ENCODE measurements at regions not wholly inside any gene's neighbourhood (a gene's known extent, or its start where the extent isn't known, plus 50 kb on each side); places are given as distances from the start of the nearest gene placed in this dataset.

GRCh38 chr13:81676008-81676407 lies 1335.1 kb upstream of the SPRY2 start:
- no peak for DNase-seq (ENCODE audit: low spot score in 2 of 2)
- no peak for FAIRE-seq

- no peak for DNase-seq (ENCODE audit: low spot score in 2 of 2)
- no peak for FAIRE-seq
Measured at GRCh38 chr13:81671064-81671463, 1330.1 kb upstream of the SPRY2 start.

- no peak for FAIRE-seq
- DNase-seq (ENCODE audit: low spot score in 2 of 2) = no peak
Measured at GRCh38 chr13:81670048-81670447, 1329.1 kb upstream of the SPRY2 start.

GRCh38 chr13:81664872-81665271 lies 1323.9 kb upstream of the SPRY2 start:
- DNase-seq (ENCODE audit: low spot score in 2 of 2) (no peak), FAIRE-seq (no peak)

- DNase-seq (ENCODE audit: low spot score in 2 of 2) = no peak
- no peak for FAIRE-seq
Measured at GRCh38 chr13:81659984-81660383, 1319.1 kb upstream of the SPRY2 start.

GRCh38 chr13:81658598-81659370 lies 1317.9 kb upstream of the SPRY2 start:
- FAIRE-seq (no peak), DNase-seq (ENCODE audit: low spot score in 2 of 2) (no peak)

- DNase-seq (ENCODE audit: low spot score in 2 of 2) (no peak), FAIRE-seq (no peak)
Measured at GRCh38 chr13:81639984-81640582, 1299.2 kb upstream of the SPRY2 start.

GRCh38 chr13:81637457-81637856 lies 1296.5 kb upstream of the SPRY2 start:
- DNase-seq (ENCODE audit: low spot score in 2 of 2) (no peak), FAIRE-seq (no peak)

- FAIRE-seq (no peak), DNase-seq (ENCODE audit: low spot score in 2 of 2) (no peak)
Measured at GRCh38 chr13:81636120-81636519, 1295.2 kb upstream of the SPRY2 start.

GRCh38 chr13:81615031-81615430 lies 1274.1 kb upstream of the SPRY2 start:
- FAIRE-seq (no peak), DNase-seq (ENCODE audit: low spot score in 2 of 2) (no peak)

- FAIRE-seq = no peak
- no peak for DNase-seq (ENCODE audit: low spot score in 2 of 2)
Measured at GRCh38 chr13:81610644-81611043, 1269.7 kb upstream of the SPRY2 start.

- DNase-seq (ENCODE audit: low spot score in 2 of 2) (no peak), FAIRE-seq (no peak)
Measured at GRCh38 chr13:81609335-81609734, 1268.4 kb upstream of the SPRY2 start.

GRCh38 chr13:81606074-81606473 lies 1265.1 kb upstream of the SPRY2 start:
- FAIRE-seq = no peak
- no peak for DNase-seq (ENCODE audit: low spot score in 2 of 2)

- FAIRE-seq = no peak
Measured at GRCh38 chr13:81602241-81602640, 1261.3 kb upstream of the SPRY2 start.

GRCh38 chr13:81597101-81597500 lies 1256.2 kb upstream of the SPRY2 start:
- no peak for FAIRE-seq
- DNase-seq (ENCODE audit: low spot score in 2 of 2) = no peak

More at GRCh38 chr13:81602241-81602640, 1261.3 kb upstream of the SPRY2 start:
- DNase-seq (ENCODE audit: low spot score in 2 of 2) = no peak

- DNase-seq (ENCODE audit: low spot score in 2 of 2) = no peak
- no peak for FAIRE-seq
Measured at GRCh38 chr13:81596224-81596753, 1255.4 kb upstream of the SPRY2 start.

GRCh38 chr13:81591528-81592220 lies 1250.7 kb upstream of the SPRY2 start:
- DNase-seq (ENCODE audit: low spot score in 2 of 2) = no peak
- no peak for FAIRE-seq

GRCh38 chr13:81582381-81582780 lies 1241.5 kb upstream of the SPRY2 start:
- no peak for FAIRE-seq

GRCh38 chr13:81577601-81578195 lies 1236.8 kb upstream of the SPRY2 start:
- DNase-seq (ENCODE audit: low spot score in 2 of 2) (peak in 1 of 2 donors; percentile 10), FAIRE-seq (no peak)

More at GRCh38 chr13:81582381-81582780, 1241.5 kb upstream of the SPRY2 start:
- DNase-seq (ENCODE audit: low spot score in 2 of 2) = no peak

- no peak for FAIRE-seq
- DNase-seq (ENCODE audit: low spot score in 2 of 2) = no peak
Measured at GRCh38 chr13:81568824-81569223, 1227.9 kb upstream of the SPRY2 start.

- FAIRE-seq (peak; percentile 23), DNase-seq (ENCODE audit: low spot score in 2 of 2) (no peak)
Measured at GRCh38 chr13:81565849-81566248, 1224.9 kb upstream of the SPRY2 start.

Measured in frontal cortex (tissue), 3 donors.